ENCODE measurements at regions not wholly inside any gene's neighbourhood (a gene's known extent, or its start where the extent isn't known, plus 50 kb on each side); places are given as distances from the start of the nearest gene placed in this dataset.
A peak's percentile ranks its signal among the peaks of the same experiment; 100 is the strongest.

DNA sequence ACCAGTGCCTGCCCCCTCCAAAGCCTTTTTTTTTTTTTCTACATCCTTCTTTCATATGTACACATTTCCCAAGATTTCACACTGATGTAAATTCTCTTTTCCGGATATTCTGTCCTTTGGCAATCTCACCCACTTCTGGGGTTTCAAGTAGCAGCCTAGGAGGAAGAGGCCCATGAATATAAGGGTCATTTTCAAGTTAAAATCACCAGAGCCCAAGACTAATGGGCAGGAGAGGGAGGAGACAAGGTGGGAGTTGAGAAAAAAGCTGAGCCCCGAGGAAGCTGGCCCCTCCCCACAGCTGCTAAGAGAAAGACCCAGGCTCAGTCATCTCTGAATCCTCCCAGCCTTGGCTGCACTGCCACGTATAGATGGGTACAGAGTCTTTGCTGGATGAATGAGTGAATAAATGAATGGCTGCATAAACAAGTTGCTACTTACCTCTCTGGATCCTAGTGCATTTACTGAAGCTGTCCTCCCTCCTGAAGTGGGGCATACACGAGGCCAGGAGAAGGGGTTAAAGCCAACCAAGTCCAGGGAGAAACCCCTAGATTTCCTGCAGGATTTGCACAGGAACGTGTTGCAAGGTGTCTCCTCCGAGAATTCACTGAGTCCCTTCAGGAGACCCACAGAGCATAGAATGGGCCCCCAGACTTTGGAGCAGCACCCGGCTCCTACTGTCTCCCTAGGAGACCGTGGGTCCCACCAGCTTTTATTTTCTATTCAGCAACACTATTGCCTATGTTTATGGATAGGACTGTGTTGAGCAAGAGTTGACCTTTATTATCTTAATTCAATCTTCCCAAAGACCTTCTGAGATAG is 100.8 kb upstream of the LIPC start:
- peak; percentile 45 for DNase-seq

GRCh38 chr15:58331560-58331912 is 100.3 kb upstream of the LIPC start:
- DNase-seq, result no peak

DNA sequence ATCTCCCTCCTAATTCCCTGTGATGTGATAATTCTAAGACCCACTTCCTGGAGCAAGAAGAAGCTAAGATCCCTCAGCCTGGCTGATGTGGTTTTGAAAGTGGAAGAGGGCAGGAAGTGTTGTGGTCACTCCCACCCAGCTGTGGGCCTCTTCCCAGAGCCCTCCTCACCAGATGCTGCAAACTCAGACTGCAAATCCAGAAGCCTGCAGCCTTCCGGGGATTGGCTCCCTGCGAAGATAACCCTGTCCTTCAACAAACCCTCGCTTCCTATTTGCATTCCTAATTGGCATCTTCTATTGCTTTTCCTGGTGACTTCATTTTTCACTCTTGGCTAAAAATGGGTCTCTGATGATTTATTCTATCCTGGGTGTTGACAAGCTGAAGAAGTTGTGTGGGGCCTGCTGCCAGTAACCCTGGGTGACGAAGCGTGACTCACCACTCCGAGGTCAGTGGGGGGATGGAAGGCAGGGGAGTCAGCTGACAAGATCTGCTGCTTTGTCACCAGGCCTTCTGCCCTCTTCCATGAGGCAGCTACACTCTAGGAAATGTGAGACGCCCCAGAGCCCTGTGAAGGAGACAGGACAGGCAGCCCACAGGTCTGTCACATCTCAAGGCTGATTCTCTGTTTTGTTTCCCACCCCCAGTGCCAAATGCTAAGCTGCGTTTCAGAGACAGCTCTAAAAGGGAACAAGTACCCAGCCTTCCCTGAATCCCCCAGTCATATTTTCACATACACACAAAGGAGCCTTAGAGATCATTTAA is 99.7 kb upstream of the LIPC start:
- DNase-seq, result peak; percentile 99

GRCh38 chr15:58332676-58333400 is 99.0 kb upstream of the LIPC start:
- peak; percentile 88 for DNase-seq

GRCh38 chr15:58334803-58335202 is 97.0 kb upstream of the LIPC start:
- DNase-seq, result no peak

DNA sequence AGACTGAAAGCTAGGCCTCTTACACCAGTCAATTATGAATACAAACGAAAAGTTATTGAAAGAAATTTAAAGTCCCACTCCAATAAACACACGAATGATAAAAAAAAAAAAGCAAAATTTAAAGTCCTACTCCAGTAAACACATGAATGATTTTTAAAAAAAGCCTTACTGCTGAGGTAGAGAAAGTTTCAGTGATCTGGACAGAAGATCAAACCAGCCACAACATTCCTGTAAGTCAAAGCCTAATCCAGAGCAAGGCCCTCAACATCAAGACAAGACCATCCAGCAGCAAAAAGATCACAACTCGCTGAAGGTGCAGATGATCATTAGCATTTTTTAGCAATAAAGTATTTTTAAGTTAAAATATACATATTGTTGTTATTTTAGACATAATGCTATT is 95.6 kb upstream of the LIPC start:
- DNase-seq, result no peak

DNA sequence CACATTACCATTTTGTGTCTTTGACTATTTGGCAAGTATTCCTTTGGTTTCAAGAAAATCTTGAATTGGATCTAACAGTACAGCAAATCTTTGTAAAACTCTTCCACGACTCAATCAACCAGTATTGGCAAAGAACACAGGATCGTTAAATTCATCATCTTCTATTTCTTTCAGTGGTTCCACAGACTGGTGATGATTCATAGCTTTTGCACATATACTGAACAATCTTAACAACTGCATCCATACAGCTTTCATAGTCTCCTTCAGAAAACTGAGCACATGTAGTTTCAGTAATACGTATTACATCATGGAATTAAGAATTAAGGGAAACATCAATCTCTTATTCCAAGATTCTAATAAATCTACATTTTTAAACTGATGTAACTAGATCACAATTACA is 91.6 kb upstream of the LIPC start:
- peak; percentile 6 for DNase-seq

GRCh38 chr15:58342508-58342907 is 89.3 kb upstream of the LIPC start:
- no peak for DNase-seq

DNA sequence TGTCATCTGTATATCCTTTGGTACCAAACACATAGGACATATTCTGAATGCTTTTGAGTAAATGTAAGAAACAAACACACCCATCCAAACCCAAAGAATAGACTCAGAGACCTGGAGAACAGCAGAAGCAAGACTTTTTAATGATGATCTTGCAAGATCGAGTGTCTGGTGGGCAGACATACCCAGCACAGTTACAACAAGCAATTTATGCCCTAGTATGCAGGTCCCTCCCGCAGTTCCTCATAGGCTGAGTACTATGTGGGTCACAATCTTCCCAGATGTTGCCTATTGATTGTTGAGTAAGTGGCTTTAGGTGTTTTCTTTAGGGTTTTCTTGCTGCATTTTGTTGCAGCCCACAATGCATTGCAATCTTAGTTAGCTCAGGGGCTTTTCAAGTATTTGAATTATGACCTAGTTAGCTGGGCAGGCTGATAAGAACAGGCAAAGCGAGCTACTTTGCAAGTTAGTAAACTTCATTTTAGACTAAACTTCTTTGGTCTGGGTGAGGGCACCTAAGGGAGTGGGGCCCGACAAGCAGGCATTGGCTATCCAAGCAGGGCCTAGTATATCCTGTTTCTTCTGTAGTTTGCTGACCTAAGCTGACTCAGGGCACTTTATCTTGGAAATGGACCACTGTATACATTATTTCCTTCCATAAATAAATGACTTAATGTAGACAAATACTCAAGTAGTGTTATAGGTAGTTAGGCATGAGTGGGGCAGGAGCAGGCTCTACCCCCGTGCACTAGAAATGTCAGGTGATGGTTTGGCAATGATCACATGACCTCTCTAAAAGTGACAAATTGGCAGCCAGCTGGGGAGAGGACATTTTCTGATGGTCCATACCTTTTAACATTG is 87.3 kb upstream of the LIPC start:
- DNase-seq, result peak; percentile 53

DNA sequence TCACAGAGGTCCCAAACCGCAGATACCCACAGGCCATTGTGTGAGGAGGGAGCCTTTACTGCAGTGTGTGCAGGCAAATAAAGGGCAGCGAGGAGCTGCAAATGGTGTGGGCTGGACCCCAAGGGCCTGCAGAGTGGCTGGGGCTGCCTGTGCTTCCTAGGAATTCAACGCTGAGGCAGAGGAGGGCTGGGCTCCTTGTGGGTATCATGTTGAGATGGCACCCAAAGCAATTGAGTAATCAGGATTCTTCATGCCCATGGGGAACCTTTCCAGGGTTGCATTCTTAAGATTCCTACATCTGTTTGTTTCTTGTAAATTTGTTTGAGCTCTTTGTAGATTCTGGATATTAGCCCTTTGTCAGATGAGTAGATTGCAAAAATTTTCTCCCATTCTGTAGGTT is 85.4 kb upstream of the LIPC start:
- DNase-seq, result no peak

DNA sequence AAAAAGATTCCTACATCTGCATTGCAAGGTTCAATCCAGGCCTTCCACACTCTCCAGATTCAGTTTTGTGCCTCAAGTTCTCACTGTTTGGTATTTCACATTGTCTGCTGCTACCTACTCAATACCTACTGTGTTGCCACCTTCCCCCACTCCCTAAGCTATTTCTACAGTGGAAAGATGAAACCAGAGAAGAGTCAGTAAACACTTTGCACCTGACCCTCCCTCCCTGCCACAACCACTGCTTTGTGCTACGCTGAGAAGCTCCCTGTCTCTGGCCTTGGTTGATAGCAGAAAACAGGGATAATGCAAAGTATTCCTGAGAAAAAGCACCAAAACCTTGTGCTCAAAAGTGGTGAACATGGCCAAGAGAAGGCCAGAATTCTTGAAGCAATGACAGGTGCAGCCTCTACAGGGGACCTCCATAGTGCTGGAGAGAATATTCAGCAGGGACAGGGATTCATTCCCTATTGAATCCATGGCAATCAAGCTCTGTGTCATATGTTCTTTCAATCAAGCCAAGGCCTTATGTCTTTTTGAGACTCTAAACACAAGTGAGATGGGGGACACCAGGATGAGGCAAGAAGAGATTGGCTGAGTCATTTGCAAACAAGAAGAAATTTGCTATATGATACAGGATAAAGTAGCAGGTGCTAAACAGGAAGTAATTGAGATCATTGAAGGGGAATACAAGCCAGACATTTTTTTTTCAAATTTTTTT is 83.5 kb upstream of the LIPC start:
- DNase-seq, result peak; percentile 95

DNA sequence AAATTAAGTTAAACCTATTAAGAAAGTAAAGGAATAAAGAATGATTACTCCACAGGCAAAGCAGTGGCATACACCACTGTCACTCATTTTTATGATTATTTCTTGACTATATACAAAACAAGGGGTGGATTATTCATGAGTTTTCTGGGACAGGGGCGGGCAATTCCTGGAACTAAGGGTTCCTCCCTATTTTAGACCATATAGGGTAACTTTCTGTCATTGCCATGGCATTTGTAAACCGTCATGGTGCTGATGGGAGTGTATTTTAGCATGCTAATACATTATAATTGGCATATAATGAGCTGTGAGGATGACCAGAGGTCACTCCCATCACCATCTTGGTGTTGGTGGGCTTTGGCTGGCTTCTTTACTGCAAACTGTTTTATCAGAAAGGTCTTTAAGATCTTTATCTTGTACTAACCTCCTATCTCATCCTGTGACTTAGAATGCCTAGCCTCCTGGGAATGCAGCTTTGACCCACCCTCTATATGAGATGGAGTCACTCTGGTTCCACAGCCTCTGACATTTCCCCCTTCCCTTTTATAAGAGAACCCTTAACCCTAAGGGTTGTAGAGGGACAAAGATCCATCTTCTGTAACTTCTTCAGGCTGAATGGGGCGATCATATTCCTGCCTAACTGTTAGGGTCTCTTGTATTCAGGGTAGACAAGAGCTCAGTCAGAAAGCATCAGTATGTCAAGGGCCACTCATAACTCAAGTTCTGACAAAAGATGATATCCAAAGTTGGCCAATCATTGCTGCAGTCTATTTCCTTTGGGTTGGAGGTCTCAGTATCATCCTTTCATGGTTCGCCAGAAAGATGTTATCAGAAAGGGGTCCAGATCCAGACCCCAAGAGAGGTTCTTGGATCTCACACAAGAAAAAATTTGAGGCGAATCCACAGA is 79.5 kb upstream of the LIPC start:
- no peak for DNase-seq

GRCh38 chr15:58355382-58355971 is 76.3 kb upstream of the LIPC start:
- DNase-seq, result peak; percentile 31

GRCh38 chr15:58355973-58356372 is 75.8 kb upstream of the LIPC start:
- DNase-seq, result no peak

- DNase-seq, result peak; percentile 49
These were observed 74.0 kb upstream of the LIPC start for GRCh38 chr15:58357529-58358476.

DNA sequence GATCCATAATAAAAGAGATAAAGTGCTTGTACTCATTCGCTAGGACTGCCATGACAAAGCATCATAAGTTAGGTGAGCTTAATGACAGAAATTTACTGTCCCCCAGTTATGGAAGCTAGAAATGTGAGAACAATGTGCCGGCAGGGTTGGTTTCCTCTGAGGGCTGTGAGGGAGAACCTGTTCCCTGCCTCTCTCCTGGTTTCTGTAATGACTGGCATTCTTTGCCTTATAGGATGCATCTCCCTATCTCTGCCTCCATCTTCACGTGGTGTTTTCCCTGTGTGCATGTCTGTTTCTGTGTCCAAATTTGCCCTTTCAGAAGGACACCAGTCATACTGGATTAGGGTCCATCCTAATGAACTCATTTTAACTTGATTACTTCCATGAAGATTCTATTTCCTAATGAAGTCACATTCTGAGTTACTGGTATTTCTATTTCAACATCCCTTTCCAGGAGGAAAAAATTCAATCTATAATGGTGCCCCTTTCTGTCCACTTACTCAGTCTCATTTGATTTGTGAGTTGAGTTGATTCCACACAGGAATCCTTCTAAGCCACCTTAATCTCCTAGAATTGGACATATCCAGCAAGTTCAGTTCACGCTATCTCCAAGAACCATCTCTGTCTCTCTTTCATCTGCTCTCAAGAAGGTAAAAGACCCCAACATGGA is 71.2 kb upstream of the LIPC start:
- DNase-seq, result no peak

DNA sequence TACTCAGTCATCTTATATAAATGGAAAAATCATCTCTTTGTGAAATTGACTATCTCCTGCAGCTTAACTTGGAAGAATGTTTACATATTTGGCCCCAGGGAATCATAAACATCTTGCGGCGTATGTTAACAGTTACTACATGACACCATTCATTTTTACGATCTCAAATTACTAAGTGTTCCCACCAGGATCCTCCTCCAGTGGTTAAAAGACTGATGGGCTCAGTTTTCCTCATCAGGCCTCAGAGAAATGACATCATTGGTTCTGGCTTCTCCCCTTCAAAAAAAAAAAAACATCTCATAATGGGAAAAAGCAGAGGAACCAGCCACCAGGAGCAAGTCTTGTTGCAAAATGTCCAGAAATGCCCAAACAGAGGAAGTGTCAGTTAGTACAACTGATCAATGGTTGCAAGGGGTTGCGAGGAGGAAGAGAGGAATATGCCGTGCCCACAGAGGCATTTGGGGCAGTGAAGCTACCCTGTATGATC is 70.5 kb upstream of the LIPC start:
- peak; percentile 8 for DNase-seq

- DNase-seq, result peak; percentile 33
These were observed 69.4 kb upstream of the LIPC start for GRCh38 chr15:58362262-58362922.

All from DMS53 (cell line).